Ammon's horn (tissue), 1 donor: ENCODE measurements at regions not wholly inside any gene's neighbourhood (a gene's known extent, or its start where the extent isn't known, plus 50 kb on each side); places are given as distances from the start of the nearest gene placed in this dataset.

Experiments used
- DNase-seq: peaks from one replicate; pipeline ENCODE4 v3.0.0-alpha.2; 2016; ENCODE audit warnings: low spot score

DNA sequence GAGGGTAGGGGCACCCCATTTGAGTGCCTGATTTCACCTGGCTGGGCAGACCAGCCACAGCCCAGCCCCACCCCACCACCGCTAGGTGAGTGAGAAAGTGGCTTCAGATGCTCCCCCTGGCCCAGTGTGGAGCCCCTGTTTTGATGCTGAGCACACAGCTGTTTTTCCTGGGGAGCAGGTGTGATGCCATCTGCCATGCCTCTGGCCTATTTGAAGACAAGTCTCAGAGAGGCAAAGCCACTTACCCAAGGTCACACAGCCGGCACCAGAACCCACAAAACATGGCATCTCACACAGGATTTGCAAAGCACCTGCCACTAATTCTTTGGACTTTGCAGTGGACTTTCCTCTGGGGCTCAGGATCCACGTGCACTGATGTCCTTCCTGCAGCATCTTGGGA, 131.3 kb downstream of the INHBB start:
- no peak for DNase-seq

- no peak for DNase-seq
Observed at GRCh38 chr2:120477831-120478481, 132.0 kb downstream of the INHBB start.

GRCh38 chr2:120480346-120480902, 134.5 kb downstream of the INHBB start:
- no peak for DNase-seq

DNA sequence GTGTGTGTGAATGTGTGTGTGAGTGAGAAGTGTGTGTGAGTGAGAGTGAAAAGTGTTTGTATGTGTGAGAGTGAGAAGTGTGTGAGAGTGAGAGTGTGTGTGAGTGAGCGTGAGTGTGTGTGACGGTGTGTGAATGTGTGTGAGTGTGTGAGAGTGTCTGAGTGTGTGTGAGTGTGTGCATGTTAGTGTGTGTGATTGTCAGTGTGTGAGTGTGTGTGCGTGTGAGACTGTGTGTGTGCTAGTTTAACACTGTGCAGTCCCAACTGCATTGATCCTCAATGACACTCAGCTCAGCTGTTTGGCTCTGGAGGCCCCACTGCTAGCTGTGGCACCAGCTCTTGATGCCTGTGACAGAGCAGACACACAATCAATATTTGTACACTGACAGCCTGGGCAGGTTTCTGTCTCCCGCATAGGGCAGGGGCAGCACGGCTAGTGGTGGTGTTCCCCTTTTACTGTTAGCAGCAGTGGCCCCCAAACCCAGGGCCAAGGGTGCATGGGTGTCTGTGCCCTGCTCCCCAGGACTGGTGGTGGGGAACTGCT, 135.0 kb downstream of the INHBB start:
- no peak for DNase-seq

- no peak for DNase-seq
Observed at GRCh38 chr2:120481446-120482194, 135.7 kb downstream of the INHBB start.

DNA sequence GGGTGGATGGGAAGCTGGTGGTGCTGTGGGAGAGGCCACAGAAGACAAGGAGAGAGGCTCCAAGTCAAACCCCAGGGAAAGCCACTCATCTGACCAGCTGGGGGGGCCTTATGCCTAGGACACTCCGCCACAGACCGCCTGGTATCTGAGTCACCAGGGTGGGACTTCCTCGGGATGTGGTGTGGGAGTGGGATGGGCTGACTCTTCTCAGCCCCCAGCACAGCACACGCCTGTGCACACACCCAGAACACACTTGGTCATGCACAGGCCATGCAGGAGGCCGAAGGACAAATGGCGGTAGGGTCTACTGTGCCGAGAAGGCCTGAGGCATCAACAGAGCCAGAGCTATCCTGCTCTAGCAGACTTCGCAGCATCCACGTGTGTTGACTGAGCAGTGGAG, 136.4 kb downstream of the INHBB start:
- no peak for DNase-seq

- DNase-seq, result no peak
Observed at GRCh38 chr2:120483355-120483754, 137.4 kb downstream of the INHBB start.

DNA sequence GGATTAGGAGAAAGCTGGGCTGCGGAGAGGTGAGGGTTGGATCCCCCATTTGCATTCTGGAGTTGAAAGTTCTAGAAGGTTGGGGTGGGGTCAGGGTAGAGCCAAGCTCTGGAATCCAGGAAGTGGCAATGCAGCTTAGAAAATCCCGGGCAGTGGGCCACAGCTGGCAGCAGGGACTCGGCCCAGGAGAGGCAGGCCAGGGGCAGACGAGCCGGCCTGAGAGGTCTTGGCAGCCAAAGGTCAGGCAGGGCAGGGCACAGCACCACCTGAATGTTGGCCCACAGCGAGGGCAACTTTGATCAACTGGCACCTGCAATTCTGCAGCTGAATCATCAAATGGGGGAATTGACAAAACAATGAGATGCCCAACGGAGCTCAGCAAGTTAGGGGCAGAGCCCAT, 139.2 kb downstream of the INHBB start:
- DNase-seq, result no peak

- no peak for DNase-seq
Observed at GRCh38 chr2:120486441-120486840, 140.5 kb downstream of the INHBB start.

DNA sequence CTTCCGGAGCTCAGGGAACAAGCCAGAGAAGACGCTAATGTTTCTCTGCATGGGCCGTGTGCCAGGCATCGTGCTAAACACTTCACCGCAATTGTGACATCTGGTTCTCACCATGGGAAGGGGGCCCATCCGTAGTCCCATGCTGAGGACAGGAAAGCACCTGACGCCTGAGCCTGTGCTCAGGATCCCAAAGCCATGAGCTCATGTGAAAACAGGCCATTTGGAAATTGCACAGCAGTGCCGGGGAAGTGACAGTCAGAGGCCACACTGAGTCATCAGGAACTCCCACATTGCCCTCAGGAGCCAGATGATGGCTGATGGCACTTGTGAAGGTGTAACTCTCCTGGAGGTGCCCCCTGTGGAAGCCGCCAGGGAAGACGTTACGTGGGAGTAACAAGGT, 141.0 kb downstream of the INHBB start:
- no peak for DNase-seq

DNA sequence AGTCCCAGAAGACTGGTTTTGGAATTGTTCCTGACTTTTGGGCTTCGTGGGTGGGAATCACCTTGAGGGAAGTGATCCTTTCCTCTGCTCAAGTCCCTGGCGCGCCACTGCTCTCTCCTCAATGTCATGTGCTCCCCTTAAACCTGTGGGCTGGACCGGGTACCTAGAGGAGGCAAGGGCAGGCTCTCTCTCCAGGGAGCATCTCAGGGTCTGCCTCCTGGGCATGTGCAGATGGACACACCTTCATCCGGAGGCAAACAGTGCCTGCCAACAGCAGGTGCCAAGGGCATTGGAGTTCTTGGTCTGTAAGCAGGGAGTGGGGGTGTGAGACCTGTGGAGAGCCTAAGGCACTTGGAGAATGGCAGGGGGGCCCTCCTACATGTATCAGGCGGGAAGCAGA, 142.6 kb downstream of the INHBB start:
- DNase-seq, result no peak

- no peak for DNase-seq
Observed at GRCh38 chr2:120489023-120489422, 143.1 kb downstream of the INHBB start.

GRCh38 chr2:120490091-120490798, 144.3 kb downstream of the INHBB start:
- no peak for DNase-seq

DNA sequence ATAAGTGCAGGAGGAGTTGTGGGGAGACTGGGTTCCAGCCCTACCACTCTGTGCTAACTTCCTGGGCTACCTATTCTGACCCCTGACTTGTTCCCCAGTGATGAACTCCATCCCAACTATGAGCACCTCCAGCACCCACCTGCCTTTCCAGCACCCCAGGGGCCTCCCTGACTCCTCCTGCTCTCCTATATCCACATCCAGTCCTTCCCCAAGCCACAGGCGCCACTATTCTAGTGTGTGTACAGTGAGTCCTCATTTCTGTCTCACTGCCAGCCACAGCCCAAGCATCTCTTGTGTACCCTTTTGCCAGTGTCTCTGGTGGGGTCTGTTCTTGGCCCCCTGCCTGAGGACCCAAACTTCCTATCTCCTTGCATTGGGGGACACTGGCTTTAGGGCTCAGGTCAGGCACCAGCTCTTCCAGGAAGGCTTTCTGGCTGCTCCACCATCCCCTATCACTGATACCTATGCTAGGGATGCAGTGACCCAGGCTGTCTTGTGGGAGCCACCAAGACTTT, 145.2 kb downstream of the INHBB start:
- no peak for DNase-seq

- DNase-seq, result no peak
Observed at GRCh38 chr2:120493231-120493630, 147.3 kb downstream of the INHBB start.

GRCh38 chr2:120494446-120494845, 148.5 kb downstream of the INHBB start:
- DNase-seq, result no peak

- DNase-seq, result no peak
Observed at GRCh38 chr2:120495586-120495985, 149.7 kb downstream of the INHBB start.

- DNase-seq, result no peak
Observed at GRCh38 chr2:120496235-120496634, 150.3 kb downstream of the INHBB start.

DNA sequence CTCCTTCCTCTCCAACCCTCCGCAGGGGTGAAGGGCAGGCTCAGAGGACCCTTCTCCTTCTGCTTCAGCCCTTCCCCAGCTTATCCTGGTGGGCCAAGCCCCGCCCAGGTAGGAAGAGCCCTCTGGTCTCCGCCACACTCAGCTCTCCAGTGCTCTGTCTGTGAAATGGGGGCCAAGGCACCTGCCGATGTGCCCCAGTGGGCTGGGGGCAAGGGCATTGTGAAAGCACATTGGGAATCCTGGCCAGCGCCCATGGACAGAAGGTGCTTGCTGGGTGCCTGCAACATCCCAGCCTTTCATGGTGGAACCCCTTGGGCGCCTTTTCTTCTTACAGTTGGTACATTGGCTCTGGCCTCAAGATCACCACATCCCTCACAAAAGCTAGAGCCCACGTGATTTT, 150.8 kb downstream of the INHBB start:
- no peak for DNase-seq

DNA sequence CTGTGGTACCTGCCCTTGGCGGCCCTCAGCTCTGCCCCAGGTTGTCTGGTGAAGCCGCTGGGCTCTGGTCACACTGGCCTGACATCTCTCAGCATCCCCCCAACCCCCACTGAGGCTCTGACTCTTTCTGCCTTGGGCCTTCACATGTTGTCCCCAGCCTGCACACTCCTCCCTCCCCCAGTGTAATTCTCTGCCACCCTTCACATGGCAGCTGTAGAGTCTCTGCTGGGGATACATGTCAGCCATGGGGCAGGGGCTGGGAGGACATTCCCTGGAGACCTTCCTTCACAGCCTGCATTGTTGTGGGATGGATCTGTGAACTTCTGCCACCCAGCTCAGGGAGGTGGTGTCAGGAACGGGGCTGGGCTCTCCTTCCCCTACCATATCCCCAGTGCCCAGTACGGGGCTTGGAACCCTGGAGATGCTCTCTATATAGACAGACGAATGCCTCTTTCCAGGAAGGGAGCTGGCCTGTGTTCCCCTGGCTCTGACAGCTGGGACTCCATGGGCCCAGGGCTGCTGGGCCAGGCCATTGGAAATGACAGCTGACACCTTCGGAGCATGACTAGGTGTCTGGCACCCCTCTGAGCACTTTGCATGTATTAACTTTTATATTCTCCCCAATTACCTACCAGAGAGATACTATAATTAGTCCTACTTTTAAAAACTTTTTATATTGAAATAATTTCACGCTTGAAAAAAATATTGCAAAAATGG, 151.5 kb downstream of the INHBB start:
- DNase-seq, result no peak

DNA sequence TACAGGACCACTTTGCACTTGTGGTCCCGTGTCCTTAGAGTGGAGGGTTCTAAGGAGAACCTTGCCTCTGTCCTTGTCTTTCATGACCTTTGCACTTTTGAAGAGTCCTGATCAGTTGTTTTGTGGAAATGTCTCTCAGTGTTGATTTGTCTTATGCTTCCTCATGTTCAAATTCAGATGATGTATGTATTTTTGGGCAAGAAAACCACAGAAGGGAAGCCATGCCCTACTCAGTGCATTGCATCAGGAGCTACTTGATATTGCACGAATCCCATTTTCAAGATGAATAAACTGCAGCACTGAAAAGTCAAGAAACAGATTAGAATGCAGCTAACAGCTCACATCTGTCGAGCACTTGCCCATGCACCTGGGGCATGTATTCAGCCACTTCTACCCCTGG, 152.2 kb downstream of the INHBB start:
- DNase-seq, result no peak
